A549 (cell line): ENCODE measurements at regions not wholly inside any gene's neighbourhood (a gene's known extent, or its start where the extent isn't known, plus 50 kb on each side); places are given as distances from the start of the nearest gene placed in this dataset.

Experiments used
- ATAC-seq, 2 experiments: fragments of 200-7000 bp in 1 of 2; fragments of >200 bp in 1 of 2; cut with Nextera tagmentation in 1 of 2; cut with Tn5 transposase in 1 of 2; 3 replicates each; pipeline versions ENCODE4 v1.8.0 to v1.9.1; 2018 to 2020; ENCODE audit warnings: mild to moderate bottlenecking in 1 of 2, moderate library complexity in 1 of 2
- CTCF ChIA-PET: fragments of 300-600 bp; sonication (Branson Sonifier 250); formaldehyde crosslinking; extraction: SDS; loops from one replicate; lab custom pipeline; 2021; ENCODE audit warnings: antibody characterized with exemption, inconsistent platforms; lab: Yijun Ruan, JAX
- POLR2A ChIA-PET: fragments of 350-600 bp; formaldehyde crosslinking; extraction: SDS; loops from one replicate; lab custom pipeline; 2021; ENCODE audit warnings: antibody characterized with exemption, inconsistent platforms; lab: Yijun Ruan, JAX
- DNase-seq, 2 experiments: peaks; one replicate each; pipeline versions ENCODE4 v3.0.0 to v3.0.0-alpha.2; 2011 to 2016; ENCODE audit warnings: low read depth in 1 of 2, low spot score in 1 of 2
- FAIRE-seq: peaks from 2 replicates; lab custom pipeline; 2011; peaks lifted over from hg19 to GRCh38; lab: Jason Lieb, UNC
- H3K27ac ChIP-seq, 2 experiments: fragments of >200 bp; sonication (Bioruptor Twin); formaldehyde crosslinking; 3 replicates each; pipeline ENCODE4 v1.5.1; 2016 to 2017
- H3K4me1 ChIP-seq: fragments of >200 bp; sonication (Bioruptor Twin); formaldehyde crosslinking; 3 replicates; pipeline ENCODE4 v1.6.1; 2016
- H3K4me2 ChIP-seq: fragments of >200 bp; sonication (Bioruptor Twin); formaldehyde crosslinking; 3 replicates; pipeline ENCODE4 v1.6.1; 2016
- H3K4me3 ChIP-seq: fragments of >200 bp; sonication (Bioruptor Twin); formaldehyde crosslinking; 3 replicates; pipeline ENCODE4 v1.5.1; 2016
- H3K9me3 ChIP-seq: fragments of >200 bp; sonication (Bioruptor Twin); formaldehyde crosslinking; 3 replicates; pipeline ENCODE4 v1.6.1; 2016
- BHLHE40 ChIP-seq: IDR thresholded peaks from 2 replicates; pipeline ENCODE4 v1.6.1; 2012; ENCODE audit warnings: low read depth, low read length, inconsistent platforms
- CBX2 ChIP-seq: fragments of 200-600 bp; sonication (generic); IDR thresholded peaks from 2 replicates; pipeline ENCODE4 v1.6.1; 2016; ENCODE audit warnings: low read depth, mild to moderate bottlenecking, borderline replicate concordance
- CBX8 ChIP-seq: fragments of 200-600 bp; sonication (generic); IDR thresholded peaks from 2 replicates; pipeline ENCODE4 v1.6.1; 2016
- E2F6 ChIP-seq: IDR thresholded peaks from 2 replicates; pipeline ENCODE4 v1.6.1; 2012; ENCODE audit warnings: low read depth, borderline replicate concordance
- EHMT2 ChIP-seq: fragments of 200-600 bp; sonication (generic); IDR thresholded peaks from 2 replicates; pipeline ENCODE4 v1.6.1; 2016; ENCODE audit warnings: antibody characterized with exemption, low read depth, mild to moderate bottlenecking, moderate library complexity
- ELK1 ChIP-seq: fragments of 150-350 bp; IDR thresholded peaks from 2 replicates; pipeline ENCODE4 v1.6.1; 2014; ENCODE audit warnings: low read depth, mild to moderate bottlenecking, low read length
- ESRRA ChIP-seq: fragments of 150-350 bp; IDR thresholded peaks from 2 replicates; pipeline ENCODE4 v1.6.1; 2014; ENCODE audit warnings: mild to moderate bottlenecking, low read length, borderline replicate concordance
- FOSL2 ChIP-seq, 2 experiments: fragments of 450-650 bp in 1 of 2; fragments of >200 bp in 1 of 2; sonication (Bioruptor Twin) in 1 of 2; formaldehyde crosslinking; IDR thresholded peaks; 2 replicates each; pipeline versions ENCODE4 v1.5.0 to v1.6.1; 2016 to 2020; ENCODE audit warnings: mild to moderate bottlenecking in 1 of 2, moderate library complexity in 1 of 2
- GATA3 ChIP-seq: IDR thresholded peaks from 2 replicates; pipeline ENCODE4 v1.6.1; 2012; ENCODE audit warnings: borderline replicate concordance
- HDAC2 ChIP-seq: fragments of 200-600 bp; sonication (generic); IDR thresholded peaks from 2 replicates; pipeline ENCODE4 v1.6.1; 2016
- HES2 ChIP-seq: fragments of >200 bp; sonication (Bioruptor Twin); formaldehyde crosslinking; IDR thresholded peaks from 2 replicates; pipeline ENCODE4 v1.6.1; 2016
- HEYL ChIP-seq: fragments of 250-450 bp; sonication (Bioruptor Pico); IDR thresholded peaks from 2 replicates; pipeline ENCODE4 v1.8.0; 2021; ENCODE audit warnings: mild to moderate bottlenecking, moderate library complexity
- HMGXB4 ChIP-seq: fragments of 250-450 bp; sonication (Bioruptor Pico); IDR thresholded peaks from 2 replicates; pipeline ENCODE4 v1.5.0; 2021; ENCODE audit warnings: mild to moderate bottlenecking, moderate library complexity, borderline replicate concordance
- HOXA7 ChIP-seq: fragments of 250-450 bp; sonication (Bioruptor Pico); IDR thresholded peaks from 2 replicates; pipeline ENCODE4 v1.5.0; 2020; ENCODE audit warnings: mild to moderate bottlenecking, moderate library complexity
- JUNB ChIP-seq: fragments of >200 bp; sonication (Bioruptor Twin); formaldehyde crosslinking; IDR thresholded peaks from 2 replicates; pipeline ENCODE4 v1.6.1; 2016
- KDM1A ChIP-seq: fragments of 200-600 bp; sonication (generic); IDR thresholded peaks from 2 replicates; pipeline ENCODE4 v1.6.1; 2016; ENCODE audit warnings: low read depth, mild to moderate bottlenecking
- KDM5A ChIP-seq: fragments of 200-600 bp; sonication (generic); IDR thresholded peaks from 2 replicates; pipeline ENCODE4 v1.6.1; 2016; ENCODE audit warnings: antibody characterized with exemption, mild to moderate bottlenecking
- MAFK ChIP-seq: fragments of 450-650 bp; IDR thresholded peaks from 2 replicates; pipeline ENCODE4 v1.6.1; 2014; ENCODE audit not compliant: partially characterized antibody
- MAX ChIP-seq: IDR thresholded peaks from 2 replicates; pipeline ENCODE4 v1.6.1; 2012
- MAZ ChIP-seq: fragments of 150-350 bp; IDR thresholded peaks from 2 replicates; pipeline ENCODE4 v1.6.1; 2014; ENCODE audit warnings: antibody characterized with exemption, low read depth, low read length, borderline replicate concordance
- MYC ChIP-seq: IDR thresholded peaks from 2 replicates; pipeline ENCODE4 v1.6.1; 2012; ENCODE audit warnings: mild to moderate bottlenecking, inconsistent platforms, low read length, improper control_type of control experiment, borderline replicate concordance
- NFE2L2 ChIP-seq: fragments of 150-350 bp; conservative IDR thresholded peaks from 2 replicates; pipeline ENCODE4 v1.6.1; 2014; ENCODE audit warnings: low read length
- NR3C1 ChIP-seq: fragments of >200 bp; sonication (Bioruptor Twin); formaldehyde crosslinking; IDR thresholded peaks from 3 replicates; pipeline ENCODE4 v1.6.1; 2017
- PHF8 ChIP-seq: fragments of 200-600 bp; sonication (generic); IDR thresholded peaks from 2 replicates; pipeline ENCODE4 v1.6.1; 2016; ENCODE audit warnings: low read depth, mild to moderate bottlenecking, antibody characterized with exemption, moderate library complexity, borderline replicate concordance
- RAD21 ChIP-seq, 2 experiments: fragments of >200 bp in 1 of 2; sonication (Bioruptor Twin) in 1 of 2; formaldehyde crosslinking in 1 of 2; IDR thresholded peaks in 1 of 2; conservative IDR thresholded peaks in 1 of 2; 2 replicates in 1 of 2; 3 replicates in 1 of 2; pipeline ENCODE4 v1.6.1; 2012 to 2018; ENCODE audit warnings: inconsistent platforms in 1 of 2
- RCOR1 ChIP-seq: fragments of 150-350 bp; IDR thresholded peaks from 2 replicates; pipeline ENCODE4 v1.6.1; 2014; ENCODE audit warnings: antibody characterized with exemption, low read length, low read depth
- REST ChIP-seq: fragments of 200-600 bp; sonication (generic); IDR thresholded peaks from 2 replicates; pipeline ENCODE4 v1.6.1; 2016; ENCODE audit warnings: antibody characterized with exemption, mild to moderate bottlenecking, moderate library complexity
- RFX5 ChIP-seq: fragments of 450-650 bp; IDR thresholded peaks from 2 replicates; pipeline ENCODE4 v1.7.1; 2014; ENCODE audit warnings: antibody characterized with exemption, mild to moderate bottlenecking, moderate library complexity
- USF2 ChIP-seq: fragments of 450-650 bp; IDR thresholded peaks from 2 replicates; pipeline ENCODE4 v1.6.1; 2014; ENCODE audit warnings: antibody characterized with exemption
- ZC3H11A ChIP-seq: fragments of 450-650 bp; IDR thresholded peaks from 2 replicates; pipeline ENCODE4 v1.6.1; 2014; ENCODE audit warnings: antibody characterized with exemption, mild to moderate bottlenecking
- ZSCAN20 ChIP-seq: fragments of 250-450 bp; sonication (Bioruptor Pico); IDR thresholded peaks from 2 replicates; pipeline ENCODE4 v1.8.0; 2022; ENCODE audit warnings: mild to moderate bottlenecking, moderate library complexity
- WGBS: methylation state at CpG from one replicate; pipeline ENCODE4 v1.1.6; 2017; ENCODE audit errors: missing lambda C conversion rate; 5-methylcytosine and 5-hydroxymethylcytosine counted together

- 80% methylated on average over 6 of the region's 6 CpGs for WGBS
- Histone ChIP-seq H3K9me3 (no peaks in the 10 kb centered on the region), H3K4me1 (no peaks in the 10 kb centered on the region), H3K27ac (no peak overlapping the region), H3K4me2 (no peak overlapping the region), H3K4me3 (no peak overlapping the region)
- DNase-seq (no peak), FAIRE-seq (no peak), ATAC-seq (no peak)
- CTCF ChIA-PET, result no interaction called here
- TF ChIP-seq MAX (no peak), REST (no peak), RCOR1 (no peak), HEYL (CRISPR knock-in tag) (no peak), NR3C1 (no peak), RAD21 (conservative IDR thresholded peaks at IDR 0.05 in 1 of 2, IDR thresholded peaks at IDR 0.05 in 1 of 2) (no peak), E2F6 (no peak), HES2 (no peak), MYC (no peak), PHF8 (no peak), ELK1 (no peak), NFE2L2 (no peak), ZSCAN20 (no peak), HDAC2 (no peak), RFX5 (no peak), FOSL2 (IDR thresholded peaks at IDR 0.05) (no peak), FOSL2 (CRISPR knock-in tag; IDR thresholded peaks at IDR 0.05) (no peak), GATA3 (no peak), BHLHE40 (no peak)
- POLR2A ChIA-PET, result no interaction called here
Observed at GRCh38 chr11:88424881-88425280, 87.3 kb upstream of the CTSC start.

GRCh38 chr11:88421530-88421929 lies 84.0 kb upstream of the CTSC start:
- POLR2A ChIA-PET, result no interaction called here
- CTCF ChIA-PET, result interaction anchor here (1.1 kb wide), 1 partner anchor 10 kb away, joined by 5 read pairs; no protein-coding TSS in a partner anchor
- H3K4me3 ChIP-seq, result no peak overlapping the region
- H3K4me1 ChIP-seq, result no peaks in the 10 kb centered on the region
- 96% methylated on average over 1 of the region's 1 CpG for WGBS
- FAIRE-seq, result no peak
- H3K9me3 ChIP-seq, result no peaks in the 10 kb centered on the region
- no peak overlapping the region for H3K4me2 ChIP-seq
- ATAC-seq, result no peak
- no peak for DNase-seq
- H3K27ac ChIP-seq, result no peak overlapping the region
- TF ChIP-seq MAZ, result no peak
- TF ChIP-seq ZC3H11A, result no peak
- no peak for TF ChIP-seq HOXA7 (CRISPR knock-in tag)
- TF ChIP-seq EHMT2, result no peak
- TF ChIP-seq ZSCAN20, result no peak
- TF ChIP-seq KDM1A, result no peak
- TF ChIP-seq HMGXB4 (CRISPR knock-in tag), result no peak
- no peak for TF ChIP-seq HEYL (CRISPR knock-in tag)
- TF ChIP-seq CBX2, result no peak
- TF ChIP-seq HES2, result no peak
- TF ChIP-seq KDM5A, result no peak
- no peak for TF ChIP-seq MAFK
- TF ChIP-seq USF2, result no peak
- no peak for TF ChIP-seq JUNB
- no peak for TF ChIP-seq ESRRA
- TF ChIP-seq GATA3, result no peak
- TF ChIP-seq CBX8, result no peak
